ENCODE measurements at regions not wholly inside any gene's neighbourhood (a gene's known extent, or its start where the extent isn't known, plus 50 kb on each side); places are given as distances from the start of the nearest gene placed in this dataset.

GRCh38 chr4:20505927-20506326 lies 194.3 kb upstream of the PACRGL start:
- Mint-ChIP-seq H3K4me1 (no peaks in the 10 kb centered on the region), H3K36me3 (ENCODE audit: low read depth) (no peaks in the 10 kb centered on the region), H3K4me3 (no peak overlapping the region), H3K27me3 (ENCODE audit: low read depth) (no peaks in the 10 kb centered on the region), H3K27ac (ENCODE audit: unreplicated experiment) (no peak overlapping the region), H3K9me3 (no peaks in the 10 kb centered on the region)
- no peak for DNase-seq (ENCODE audit: low read depth, low spot score)
- TF ChIP-seq CTCF (conservative IDR thresholded peaks at IDR 0.05): no peak

GRCh38 chr4:20506827-20507226 lies 193.4 kb upstream of the PACRGL start:
- Mint-ChIP-seq H3K27me3 (ENCODE audit: low read depth) (no peaks in the 10 kb centered on the region), H3K4me3 (no peak overlapping the region), H3K9me3 (no peaks in the 10 kb centered on the region), H3K36me3 (ENCODE audit: low read depth) (no peaks in the 10 kb centered on the region), H3K27ac (ENCODE audit: unreplicated experiment) (no peak overlapping the region), H3K4me1 (no peaks in the 10 kb centered on the region)
- DNase-seq (ENCODE audit: low read depth, low spot score): no peak
- TF ChIP-seq CTCF (conservative IDR thresholded peaks at IDR 0.05): no peak

GRCh38 chr4:20509315-20509714 lies 190.9 kb upstream of the PACRGL start:
- H3K27me3 Mint-ChIP-seq (ENCODE audit: low read depth): no peaks in the 10 kb centered on the region
- H3K9me3 Mint-ChIP-seq: no peaks in the 10 kb centered on the region
- TF ChIP-seq CTCF (conservative IDR thresholded peaks at IDR 0.05): no peak
- H3K27ac Mint-ChIP-seq (ENCODE audit: unreplicated experiment): no peak overlapping the region
- no peaks in the 10 kb centered on the region for H3K4me1 Mint-ChIP-seq
- no peak overlapping the region for H3K4me3 Mint-ChIP-seq
- H3K36me3 Mint-ChIP-seq (ENCODE audit: low read depth): peaks cover 2% of the 10 kb centered on the region
- DNase-seq (ENCODE audit: low read depth, low spot score): no peak

GRCh38 chr4:20512033-20512792 lies 188.0 kb upstream of the PACRGL start:
- Mint-ChIP-seq H3K4me3 (no peak overlapping the region), H3K9me3 (no peaks in the 10 kb centered on the region), H3K27ac (ENCODE audit: unreplicated experiment) (no peak overlapping the region), H3K4me1 (no peaks in the 10 kb centered on the region), H3K27me3 (ENCODE audit: low read depth) (no peaks in the 10 kb centered on the region), H3K36me3 (ENCODE audit: low read depth) (peaks cover 2% of the 10 kb centered on the region)
- no peak for TF ChIP-seq CTCF (conservative IDR thresholded peaks at IDR 0.05)
- DNase-seq (ENCODE audit: low read depth, low spot score): no peak

DNA sequence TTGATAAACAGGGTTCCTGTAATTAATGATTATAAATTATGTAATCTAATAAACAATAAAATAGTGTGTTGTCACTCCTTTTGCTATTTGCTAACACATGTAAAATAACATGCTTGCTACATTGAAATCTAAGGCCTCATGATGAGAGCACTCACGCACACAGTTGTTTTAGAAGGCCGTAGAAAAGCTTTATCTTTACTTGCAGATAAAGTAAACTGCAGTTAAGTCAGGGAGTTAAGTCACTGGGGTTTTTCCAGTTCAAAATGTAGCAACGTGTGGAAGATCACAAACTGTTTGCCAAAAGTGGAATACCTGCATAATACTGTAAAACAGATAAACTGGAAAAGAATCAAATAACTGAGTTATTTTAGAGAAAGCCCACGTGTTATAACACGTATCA lies 187.3 kb upstream of the PACRGL start:
- Mint-ChIP-seq H3K36me3 (ENCODE audit: low read depth) (peaks cover 2% of the 10 kb centered on the region), H3K9me3 (no peaks in the 10 kb centered on the region), H3K4me1 (no peaks in the 10 kb centered on the region), H3K27ac (ENCODE audit: unreplicated experiment) (no peak overlapping the region), H3K4me3 (no peak overlapping the region), H3K27me3 (ENCODE audit: low read depth) (no peaks in the 10 kb centered on the region)
- DNase-seq (ENCODE audit: low read depth, low spot score): no peak
- no peak for TF ChIP-seq CTCF (conservative IDR thresholded peaks at IDR 0.05)

All from neural crest cell (in vitro differentiated cells).